Suprapubic skin (tissue), 4 donors: ENCODE measurements at regions not wholly inside any gene's neighbourhood (a gene's known extent, or its start where the extent isn't known, plus 50 kb on each side); places are given as distances from the start of the nearest gene placed in this dataset.

Source experiments
- DNase-seq, 2 donors: peaks; one replicate each; pipeline ENCODE4 v3.0.0-alpha.2; 2019; ENCODE audit warnings: low spot score in 2 of 2
- H3K27ac ChIP-seq: fragments of 200-600 bp; sonication (generic); one replicate; pipeline ENCODE4 v1.5.1; 2019
- H3K27me3 ChIP-seq: fragments of 200-600 bp; sonication (generic); one replicate; pipeline ENCODE4 v1.5.1; 2019
- H3K36me3 ChIP-seq: fragments of 200-600 bp; sonication (generic); one replicate; pipeline ENCODE4 v1.5.1; 2019
- H3K4me1 ChIP-seq: fragments of 200-600 bp; sonication (generic); one replicate; pipeline ENCODE4 v1.5.1; 2019
- H3K4me3 ChIP-seq: fragments of 200-600 bp; sonication (generic); one replicate; pipeline ENCODE4 v1.5.1; 2019; ENCODE audit warnings: mild to moderate bottlenecking
- H3K9me3 ChIP-seq: fragments of 200-600 bp; sonication (generic); one replicate; pipeline ENCODE4 v1.5.1; 2019
- CTCF ChIP-seq, 2 donors: fragments of 200-600 bp in 1 of 2; fragments of 450-650 bp in 1 of 2; sonication (generic) in 1 of 2; IDR thresholded peaks; one replicate each; pipeline ENCODE4 v1.5.1; 2016 to 2019; ENCODE audit warnings: antibody characterized with exemption in 2 of 2, mild to moderate bottlenecking in 1 of 2, moderate library complexity in 1 of 2
- EP300 ChIP-seq: sonication (generic); formaldehyde crosslinking; IDR thresholded peaks from one replicate; pipeline ENCODE4 v1.6.1; 2017; ENCODE audit warnings: antibody characterized with exemption
- POLR2A ChIP-seq, 2 donors: fragments of 450-650 bp; IDR thresholded peaks; one replicate each; pipeline ENCODE4 v1.6.1; 2017; ENCODE audit warnings: antibody characterized with exemption in 2 of 2, mild to moderate bottlenecking in 2 of 2, moderate library complexity in 2 of 2
- POLR2AphosphoS5 ChIP-seq, 3 donors: sonication (generic); formaldehyde crosslinking; IDR thresholded peaks; one replicate each; pipeline ENCODE4 v1.6.1; 2017; ENCODE audit warnings: antibody characterized with exemption in 3 of 3
- WGBS: methylation state at CpG from one replicate; pipeline ENCODE4 v1.1.5; 2018; 5-methylcytosine and 5-hydroxymethylcytosine counted together

- 59% methylated on average over 9 of the region's 9 CpGs for WGBS
- H3K4me1 ChIP-seq = no peaks in the 10 kb centered on the region
Observed at GRCh38 chr7:51785876-51786275, 469.3 kb upstream of the COBL start.

GRCh38 chr7:51785171-51785570 lies 468.6 kb upstream of the COBL start:
- Histone ChIP-seq H3K4me1 (no peaks in the 10 kb centered on the region), H3K9me3 (no peaks in the 10 kb centered on the region), H3K4me3 (no peak overlapping the region), H3K36me3 (no peaks in the 10 kb centered on the region), H3K27me3 (no peaks in the 10 kb centered on the region), H3K27ac (no peak overlapping the region)
- TF ChIP-seq EP300 (no peak), POLR2AphosphoS5 (IDR thresholded peaks at IDR 0.05) (no peak), POLR2A (IDR thresholded peaks at IDR 0.05) (no peak), CTCF (IDR thresholded peaks at IDR 0.05) (no peak)
- WGBS = 67% methylated on average over 4 of the region's 4 CpGs
- DNase-seq = no peak

More at GRCh38 chr7:51785876-51786275, 469.3 kb upstream of the COBL start:
- Histone ChIP-seq H3K4me3 (no peak overlapping the region), H3K27me3 (no peaks in the 10 kb centered on the region), H3K9me3 (no peaks in the 10 kb centered on the region), H3K27ac (no peak overlapping the region), H3K36me3 (no peaks in the 10 kb centered on the region)
- DNase-seq = no peak
- no peak for TF ChIP-seq CTCF (IDR thresholded peaks at IDR 0.05)
- TF ChIP-seq POLR2A (IDR thresholded peaks at IDR 0.05) = no peak
- TF ChIP-seq EP300 = no peak
- TF ChIP-seq POLR2AphosphoS5 (IDR thresholded peaks at IDR 0.05) = no peak

- H3K27me3 ChIP-seq = no peaks in the 10 kb centered on the region
- WGBS = 41% methylated on average over 2 of the region's 2 CpGs
Observed at GRCh38 chr7:51783241-51783640, 466.6 kb upstream of the COBL start.

GRCh38 chr7:51778121-51778520 lies 461.5 kb upstream of the COBL start:
- Histone ChIP-seq H3K36me3 (no peaks in the 10 kb centered on the region), H3K4me3 (no peak overlapping the region), H3K9me3 (no peaks in the 10 kb centered on the region), H3K4me1 (no peaks in the 10 kb centered on the region), H3K27me3 (no peaks in the 10 kb centered on the region), H3K27ac (no peak overlapping the region)
- TF ChIP-seq POLR2A (IDR thresholded peaks at IDR 0.05) (no peak), POLR2AphosphoS5 (IDR thresholded peaks at IDR 0.05) (no peak), EP300 (no peak), CTCF (IDR thresholded peaks at IDR 0.05) (no peak)
- 38% methylated on average over 2 of the region's 2 CpGs for WGBS
- no peak for DNase-seq

More at GRCh38 chr7:51783241-51783640, 466.6 kb upstream of the COBL start:
- no peak for DNase-seq
- H3K4me3 ChIP-seq = no peak overlapping the region
- no peak for TF ChIP-seq POLR2A (IDR thresholded peaks at IDR 0.05)
- TF ChIP-seq EP300 = no peak
- no peak for TF ChIP-seq POLR2AphosphoS5 (IDR thresholded peaks at IDR 0.05)
- no peak for TF ChIP-seq CTCF (IDR thresholded peaks at IDR 0.05)
- H3K9me3 ChIP-seq = no peaks in the 10 kb centered on the region
- H3K27ac ChIP-seq = no peak overlapping the region
- no peaks in the 10 kb centered on the region for H3K4me1 ChIP-seq
- H3K36me3 ChIP-seq = no peaks in the 10 kb centered on the region

GRCh38 chr7:51774178-51774577 lies 457.6 kb upstream of the COBL start:
- no peak overlapping the region for H3K4me3 ChIP-seq
- H3K27ac ChIP-seq = no peak overlapping the region
- no peaks in the 10 kb centered on the region for H3K9me3 ChIP-seq
- H3K36me3 ChIP-seq = no peaks in the 10 kb centered on the region
- H3K4me1 ChIP-seq = no peaks in the 10 kb centered on the region
- 84% methylated on average over 7 of the region's 7 CpGs for WGBS
- no peaks in the 10 kb centered on the region for H3K27me3 ChIP-seq
- TF ChIP-seq CTCF (IDR thresholded peaks at IDR 0.05) (no peak), EP300 (no peak), POLR2AphosphoS5 (IDR thresholded peaks at IDR 0.05) (no peak), POLR2A (IDR thresholded peaks at IDR 0.05) (no peak)
- DNase-seq = no peak
